OCI-LY3 (cell line): ENCODE measurements at regions not wholly inside any gene's neighbourhood (a gene's known extent, or its start where the extent isn't known, plus 50 kb on each side); places are given as distances from the start of the nearest gene placed in this dataset.

Source experiments
- H2AFZ ChIP-seq: fragments of 200-600, 300-600 bp; shearing (Covaris generic); 2 replicates; pipeline ENCODE4 v1.6.0; 2014; ENCODE audit warnings: antibody characterized with exemption, low read depth, low read length
- H3K27ac ChIP-seq: fragments of 200-600, 300-600 bp; sonication (generic); 2 replicates; pipeline ENCODE4 v1.5.1; 2014; ENCODE audit warnings: mild to moderate bottlenecking, low read length, moderate library complexity, mixed read lengths
- H3K27me3 ChIP-seq: fragments of 200-600, 300-600 bp; sonication (generic); 2 replicates; pipeline ENCODE4 v1.6.1; 2014; ENCODE audit warnings: low read depth, low read length, mixed read lengths
- H3K36me3 ChIP-seq: fragments of 200-600, 300-600 bp; sonication (generic); replicated peaks from 2 replicates; pipeline ENCODE3; 2014; ENCODE audit warnings: low read depth, low read length, mixed read lengths
- H3K4me1 ChIP-seq: fragments of 300-600, 200-600 bp; sonication (generic); 2 replicates; pipeline ENCODE4 v1.6.1; 2014; ENCODE audit warnings: low read length, mixed read lengths
- H3K4me2 ChIP-seq: fragments of 200-600, 300-600 bp; sonication (generic); 2 replicates; pipeline ENCODE4 v1.6.1; 2014; ENCODE audit warnings: low read length, mixed read lengths
- H3K4me3 ChIP-seq: fragments of 300-600, 200-600 bp; sonication (generic); 2 replicates; pipeline ENCODE4 v1.5.1; 2014; ENCODE audit warnings: antibody characterized with exemption, mild to moderate bottlenecking, low read length, moderate library complexity
- H3K79me2 ChIP-seq: fragments of 300-600, 200-600 bp; shearing (Covaris generic); 2 replicates; pipeline ENCODE4 v1.6.1; 2014; ENCODE audit warnings: mild to moderate bottlenecking, low read length, mixed read lengths
- H3K9ac ChIP-seq: fragments of 300-600, 200-600 bp; shearing (Covaris generic); 2 replicates; pipeline ENCODE4 v1.6.0; 2014; ENCODE audit warnings: mild to moderate bottlenecking, low read length, moderate library complexity
- H3K9me3 ChIP-seq: fragments of 200-600, 300-600 bp; shearing (Covaris generic); 2 replicates; pipeline ENCODE4 v1.6.1; 2014; ENCODE audit warnings: low read length, mixed read lengths; ENCODE audit not compliant: insufficient read depth
- H4K20me1 ChIP-seq: fragments of 200-600, 300-600 bp; sonication (generic); 2 replicates; pipeline ENCODE4 v1.6.1; 2016; ENCODE audit warnings: low read length, mixed read lengths; ENCODE audit not compliant: insufficient read depth
- CTCF ChIP-seq: fragments of 200-600, 300-600 bp; sonication (generic); IDR thresholded peaks from 2 replicates; pipeline ENCODE4 v1.5.1; 2014; ENCODE audit warnings: antibody characterized with exemption, low read length, low read depth
- EZH2phosphoT487 ChIP-seq: fragments of 200-600 bp; shearing (Covaris generic); IDR thresholded peaks from 2 replicates; pipeline ENCODE4 v1.6.1; 2018; ENCODE audit warnings: antibody characterized with exemption, mixed run types, low read depth

GRCh38 chr3:16809993-16810392, 74.8 kb upstream of the PLCL2 start:
- Histone ChIP-seq H3K27me3 (peaks cover 39% of the 10 kb centered on the region), H4K20me1 (no peaks in the 10 kb centered on the region), H3K4me2 (no peak overlapping the region), H3K27ac (no peak overlapping the region), H3K4me1 (no peaks in the 10 kb centered on the region), H3K9ac (no peak overlapping the region), H3K36me3 (no peaks in the 10 kb centered on the region), H3K79me2 (no peaks in the 10 kb centered on the region), H3K9me3 (no peaks in the 10 kb centered on the region), H2AFZ (no peak overlapping the region), H3K4me3 (no peak overlapping the region)
- TF ChIP-seq EZH2phosphoT487 (no peak), CTCF (no peak)

- no peak overlapping the region for H3K4me3 ChIP-seq
- H2AFZ ChIP-seq: no peak overlapping the region
Measured at GRCh38 chr3:16810593-16811367, 74.0 kb upstream of the PLCL2 start.

GRCh38 chr3:16811950-16812349, 72.8 kb upstream of the PLCL2 start:
- TF ChIP-seq EZH2phosphoT487 (no peak), CTCF (no peak)
- no peak overlapping the region for H3K4me2 ChIP-seq
- peaks cover 5% of the 10 kb centered on the region; the same call in 1 of the 2 replicates for H3K4me1 ChIP-seq
- no peak overlapping the region for H3K27ac ChIP-seq
- no peaks in the 10 kb centered on the region for H3K36me3 ChIP-seq
- H3K79me2 ChIP-seq: no peaks in the 10 kb centered on the region
- no peak overlapping the region for H3K4me3 ChIP-seq
- H3K27me3 ChIP-seq: peaks cover 28% of the 10 kb centered on the region
- no peaks in the 10 kb centered on the region for H4K20me1 ChIP-seq
- no peaks in the 10 kb centered on the region for H3K9me3 ChIP-seq
- no peak overlapping the region for H3K9ac ChIP-seq
- no peak overlapping the region for H2AFZ ChIP-seq

More at GRCh38 chr3:16810593-16811367, 74.0 kb upstream of the PLCL2 start:
- no peak overlapping the region for H3K4me2 ChIP-seq
- H3K9me3 ChIP-seq: no peaks in the 10 kb centered on the region
- H3K79me2 ChIP-seq: no peaks in the 10 kb centered on the region
- no peak overlapping the region for H3K27ac ChIP-seq
- no peaks in the 10 kb centered on the region for H3K36me3 ChIP-seq
- TF ChIP-seq CTCF: no peak
- no peak for TF ChIP-seq EZH2phosphoT487
- no peak overlapping the region for H3K9ac ChIP-seq
- H4K20me1 ChIP-seq: no peaks in the 10 kb centered on the region
- no peaks in the 10 kb centered on the region for H3K4me1 ChIP-seq
- H3K27me3 ChIP-seq: peaks cover 36% of the 10 kb centered on the region

GRCh38 chr3:16813336-16813735, 71.4 kb upstream of the PLCL2 start:
- Histone ChIP-seq H3K79me2 (no peaks in the 10 kb centered on the region), H3K27me3 (peaks cover 14% of the 10 kb centered on the region), H3K9me3 (no peaks in the 10 kb centered on the region), H3K4me3 (no peak overlapping the region), H3K9ac (no peak overlapping the region), H3K4me2 (no peak overlapping the region), H3K27ac (no peak overlapping the region), H4K20me1 (no peaks in the 10 kb centered on the region), H2AFZ (no peak overlapping the region), H3K36me3 (no peaks in the 10 kb centered on the region), H3K4me1 (peaks cover 5% of the 10 kb centered on the region; the same call in 1 of the 2 replicates)
- no peak for TF ChIP-seq CTCF
- TF ChIP-seq EZH2phosphoT487: no peak
